HCT116 (cell line): ENCODE measurements at regions not wholly inside any gene's neighbourhood (a gene's known extent, or its start where the extent isn't known, plus 50 kb on each side); places are given as distances from the start of the nearest gene placed in this dataset.

Source experiments
- ATAC-seq: fragments of 200-7000 bp; cut with Tn5 transposase; 2 replicates; pipeline ENCODE4 v1.9.1; 2020; ENCODE audit warnings: mild to moderate bottlenecking, moderate library complexity
- BruUV-seq: library from RNA; stranded (reverse); fragments of 400-500 nt; replicated peaks from 2 replicates; lab custom pipeline; 2021; lab: Mats Ljungman, UMichigan
- CTCF ChIA-PET: fragments of 300-600 bp; sonication (Branson Sonifier 250); formaldehyde crosslinking; loops from one replicate; lab custom pipeline; 2021; ENCODE audit warnings: antibody characterized with exemption; lab: Charles Lee
- POLR2A ChIA-PET: fragments of 300-600, 350-600 bp; sonication (Branson Sonifier 250); formaldehyde crosslinking; loops from one replicate; lab custom pipeline; 2021; ENCODE audit warnings: antibody characterized with exemption; lab: Charles Lee
- RAD21 ChIA-PET, 2 experiments: fragments of 300-600 bp; sonication (Branson Sonifier 250); formaldehyde crosslinking; loops; one replicate each; lab custom pipeline; 2023; ENCODE audit warnings: low total read pairs in 2 of 2; ENCODE audit not compliant: uncharacterized antibody in 2 of 2, unreplicated experiment in 2 of 2, low non-redundant PET in 1 of 2; lab: Charles Lee
- DNase-seq: peaks from one replicate; pipeline ENCODE4 v3.0.0-alpha.2; 2010; ENCODE audit warnings: low read depth, low spot score
- H2AFZ ChIP-seq: fragments of 200-600 bp; shearing (Covaris generic), sonication (generic); 2 replicates; pipeline ENCODE4 v1.6.1; 2017; ENCODE audit warnings: low read depth, mixed run types, mixed read lengths, antibody characterized with exemption, low read length; ENCODE audit not compliant: poor library complexity, severe bottlenecking
- H3K27ac ChIP-seq: 2 replicates; pipeline ENCODE4 v1.5.1; 2012; ENCODE audit warnings: low read depth, low read length
- H3K27me3 ChIP-seq: fragments of 200-600 bp; sonication (generic); 2 replicates; pipeline ENCODE4 v1.6.1; 2016; ENCODE audit warnings: mixed run types, low read length, mixed read lengths; ENCODE audit not compliant: insufficient read depth
- H3K36me3 ChIP-seq, 2 experiments: fragments of 200-500 bp in 1 of 2; fragments of 200-600 bp in 1 of 2; sonication (Bioruptor generic) in 1 of 2; sonication (generic) in 1 of 2; 2 replicates each; pipeline versions ENCODE4 v1.5.1 to v1.6.1; 2014 to 2016; ENCODE audit warnings: low read length in 2 of 2, inconsistent platforms in 1 of 2, mixed read lengths in 1 of 2, mixed run types in 1 of 2; ENCODE audit not compliant: insufficient read depth in 2 of 2, control insufficient read depth in 1 of 2
- H3K4me1 ChIP-seq, 2 experiments: fragments of 200-600 bp in 1 of 2; sonication (generic) in 1 of 2; 2 replicates each; pipeline versions ENCODE4 v1.5.1 to v1.6.1; 2012 to 2017; ENCODE audit warnings: low read length in 2 of 2, inconsistent platforms in 1 of 2, mild to moderate bottlenecking in 1 of 2, mixed read lengths in 1 of 2, mixed run types in 1 of 2, moderate library complexity in 1 of 2; ENCODE audit not compliant: insufficient read depth in 2 of 2, control insufficient read depth in 1 of 2
- H3K4me2 ChIP-seq: fragments of 200-600 bp; sonication (generic); 2 replicates; pipeline ENCODE4 v1.6.1; 2017; ENCODE audit warnings: mixed run types, low read length, mixed read lengths
- H3K4me3 ChIP-seq, 2 experiments: fragments of 200-600 bp in 1 of 2; sonication (generic) in 1 of 2; replicated peaks in 1 of 2; 2 replicates each; pipeline ENCODE4 v1.5.1; 2011 to 2016; ENCODE audit warnings: low read length in 2 of 2, control low read depth in 1 of 2, low read depth in 1 of 2, mild to moderate bottlenecking in 1 of 2, mixed read lengths in 1 of 2, mixed run types in 1 of 2
- H3K79me2 ChIP-seq: fragments of 200-600 bp; sonication (generic); 2 replicates; pipeline ENCODE4 v1.6.1; 2017; ENCODE audit warnings: mild to moderate bottlenecking, mixed run types, low read length, moderate library complexity, mixed read lengths; ENCODE audit not compliant: insufficient read depth
- H3K9ac ChIP-seq: fragments of 200-600 bp; sonication (generic); 2 replicates; pipeline ENCODE4 v1.6.1; 2016; ENCODE audit warnings: low read length, mixed read lengths
- H3K9me2 ChIP-seq: fragments of 200-600 bp; sonication (generic), shearing (Covaris generic); 2 replicates; pipeline ENCODE4 v1.6.1; 2017; ENCODE audit warnings: mixed run types, mild to moderate bottlenecking, moderate library complexity; ENCODE audit not compliant: insufficient read depth
- H3K9me3 ChIP-seq, 2 experiments: fragments of 200-500 bp in 1 of 2; fragments of 200-600 bp in 1 of 2; sonication (Bioruptor generic) in 1 of 2; sonication (generic) in 1 of 2; 2 replicates each; pipeline ENCODE4 v1.6.1; 2014 to 2017; ENCODE audit warnings: low read length in 2 of 2, mixed read lengths in 2 of 2, inconsistent platforms in 1 of 2, low read depth in 1 of 2, mild to moderate bottlenecking in 1 of 2, mixed run types in 1 of 2, moderate library complexity in 1 of 2; ENCODE audit not compliant: control insufficient read depth in 1 of 2, insufficient read depth in 1 of 2
- H4K20me1 ChIP-seq: fragments of 200-600 bp; sonication (generic), shearing (Covaris generic); 2 replicates; pipeline ENCODE4 v1.6.1; 2017; ENCODE audit warnings: mixed run types, mild to moderate bottlenecking, moderate library complexity; ENCODE audit not compliant: insufficient read depth
- CBX3 ChIP-seq: IDR thresholded peaks from 2 replicates; pipeline ENCODE4 v1.6.1; 2012; ENCODE audit warnings: low read depth
- CEBPB ChIP-seq: IDR thresholded peaks from 2 replicates; pipeline ENCODE4 v1.6.1; 2012; ENCODE audit warnings: low read depth
- CTCF ChIP-seq, 3 experiments: fragments of 200-600 bp in 1 of 3; sonication (generic) in 1 of 3; IDR thresholded peaks in 2 of 3; conservative IDR thresholded peaks in 1 of 3; 2 replicates each; pipeline ENCODE4 v1.5.1; 2012 to 2017; ENCODE audit warnings: low read depth in 2 of 3, low read length in 2 of 3, antibody characterized with exemption in 1 of 3, borderline replicate concordance in 1 of 3, control low read depth in 1 of 3, mild to moderate bottlenecking in 1 of 3, mixed read lengths in 1 of 3, mixed run types in 1 of 3, moderate library complexity in 1 of 3; ENCODE audit not compliant: insufficient read depth in 1 of 3
- EGR1 ChIP-seq: IDR thresholded peaks from 2 replicates; pipeline ENCODE4 v1.6.1; 2012; ENCODE audit warnings: low read depth
- EZH2 ChIP-seq: fragments of 200-600 bp; sonication (generic); IDR thresholded peaks from 2 replicates; pipeline ENCODE4 v1.6.1; 2017; ENCODE audit warnings: antibody characterized with exemption, mixed run types
- FOSL1 ChIP-seq: IDR thresholded peaks from 2 replicates; pipeline ENCODE4 v1.6.1; 2012; ENCODE audit warnings: low read depth
- JUND ChIP-seq: IDR thresholded peaks from 2 replicates; pipeline ENCODE4 v1.6.1; 2012
- POLR2A ChIP-seq: IDR thresholded peaks from 2 replicates; pipeline ENCODE4 v1.7.0; 2011; ENCODE audit warnings: borderline replicate concordance; ENCODE audit not compliant: insufficient read depth, insufficient read length; ENCODE audit errors: extremely low read depth
- RAD21 ChIP-seq: IDR thresholded peaks from 2 replicates; pipeline ENCODE4 v1.6.1; 2012; ENCODE audit warnings: low read depth, mild to moderate bottlenecking
- SIN3A ChIP-seq: IDR thresholded peaks from 2 replicates; pipeline ENCODE4 v1.6.1; 2012; ENCODE audit warnings: low read depth
- intact Hi-C: fragments of 100-400 bp; cut with micrococcal nuclease; formaldehyde crosslinking; loops from 2 replicates; pipeline ENCODE4 v1.10.0; 2022
- TF ChIP-seq, protein P1 (sequence below): IDR thresholded peaks from 2 replicates; pipeline ENCODE4 v1.6.1; 2011; ENCODE audit warnings: mild to moderate bottlenecking, low read length, moderate library complexity; ENCODE audit not compliant: insufficient replicate concordance; ENCODE audit errors: extremely low read depth
- TF ChIP-seq, protein P2 (sequence below): IDR thresholded peaks from 2 replicates; pipeline ENCODE4 v1.6.1; 2012

GRCh38 chr16:22624800-22625533 lies 114.3 kb downstream of the NPIPB5 start:
- ChIA-PET CTCF (no interaction called here), RAD21 (no interaction called here), POLR2A (no interaction called here)
- H3K9me2 ChIP-seq: no peaks in the 10 kb centered on the region
- H3K4me1 ChIP-seq: no peaks in the 10 kb centered on the region
- no peaks in the 10 kb centered on the region for H4K20me1 ChIP-seq
- no peaks in the 10 kb centered on the region for H3K79me2 ChIP-seq
- H2AFZ ChIP-seq: no peak overlapping the region
- H3K4me2 ChIP-seq: no peak overlapping the region
- peaks cover 31% of the 10 kb centered on the region for H3K27me3 ChIP-seq
- no TSS peak for BruUV-seq
- intact Hi-C loops: loop anchor here (10.0 kb wide), 1 partner anchor 220 kb away; no protein-coding TSS in a partner anchor
- H3K9me3 ChIP-seq: no peaks in the 10 kb centered on the region
- H3K9ac ChIP-seq: no peak overlapping the region
- DNase-seq (no peak), ATAC-seq (no peak)
- no peak overlapping the region for H3K27ac ChIP-seq
- TF ChIP-seq FOSL1 (no peak), EZH2 (no peak), SIN3A (no peak), CTCF (IDR thresholded peaks at IDR 0.05 in 2 of 3, conservative IDR thresholded peaks at IDR 0.05 in 1 of 3; ENCODE audit: borderline replicate concordance in 1 of 3, insufficient read depth in 1 of 3, low read depth in 2 of 3, low read length in 2 of 3) (no peak)
- no peak overlapping the region for H3K4me3 ChIP-seq
- H3K36me3 ChIP-seq: no peaks in the 10 kb centered on the region

DNA sequence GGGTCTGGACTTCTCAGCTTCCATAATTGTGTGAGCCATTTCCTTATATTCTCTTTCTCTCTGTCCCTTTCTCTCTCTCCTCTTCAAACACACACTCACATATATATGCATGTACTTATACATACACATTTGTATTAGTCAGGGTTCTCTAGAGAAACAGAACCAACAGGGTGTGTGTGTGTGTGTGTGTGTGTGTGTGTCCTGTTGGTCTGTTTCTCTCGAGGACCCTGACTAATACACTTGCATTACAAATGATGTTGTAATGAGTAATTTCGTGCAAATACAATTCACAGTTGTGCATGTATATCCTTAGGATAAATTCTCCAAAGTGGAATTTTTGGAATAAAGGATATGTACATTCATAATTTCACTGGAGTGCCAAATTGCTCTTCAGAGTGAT lies 115.3 kb downstream of the NPIPB5 start:
- intact Hi-C loops: loop anchor here (10.0 kb wide), 1 partner anchor 221 kb away; no protein-coding TSS in a partner anchor
- Histone ChIP-seq H3K4me2 (no peak overlapping the region), H3K4me1 (no peaks in the 10 kb centered on the region), H3K9ac (no peak overlapping the region), H3K79me2 (no peaks in the 10 kb centered on the region), H3K4me3 (no peak overlapping the region), H3K36me3 (no peaks in the 10 kb centered on the region), H2AFZ (no peak overlapping the region), H3K9me3 (no peaks in the 10 kb centered on the region), H3K27ac (no peak overlapping the region), H3K27me3 (peaks cover 27% of the 10 kb centered on the region), H3K9me2 (no peaks in the 10 kb centered on the region), H4K20me1 (no peaks in the 10 kb centered on the region)
- BruUV-seq: no TSS peak
- CTCF ChIA-PET: interaction anchor here (1.7 kb wide), 1 partner anchor 9 kb away, joined by 4 read pairs; no protein-coding TSS in a partner anchor
- ATAC-seq (no peak), DNase-seq (no peak)
- RAD21 ChIA-PET: no interaction called here
- POLR2A ChIA-PET: no interaction called here
- no peak for TF ChIP-seq CEBPB
- TF ChIP-seq SIN3A: no peak
- TF ChIP-seq CBX3: no peak
- no peak for TF ChIP-seq POLR2A
- TF ChIP-seq JUND: no peak
- TF ChIP-seq, protein P1, sequence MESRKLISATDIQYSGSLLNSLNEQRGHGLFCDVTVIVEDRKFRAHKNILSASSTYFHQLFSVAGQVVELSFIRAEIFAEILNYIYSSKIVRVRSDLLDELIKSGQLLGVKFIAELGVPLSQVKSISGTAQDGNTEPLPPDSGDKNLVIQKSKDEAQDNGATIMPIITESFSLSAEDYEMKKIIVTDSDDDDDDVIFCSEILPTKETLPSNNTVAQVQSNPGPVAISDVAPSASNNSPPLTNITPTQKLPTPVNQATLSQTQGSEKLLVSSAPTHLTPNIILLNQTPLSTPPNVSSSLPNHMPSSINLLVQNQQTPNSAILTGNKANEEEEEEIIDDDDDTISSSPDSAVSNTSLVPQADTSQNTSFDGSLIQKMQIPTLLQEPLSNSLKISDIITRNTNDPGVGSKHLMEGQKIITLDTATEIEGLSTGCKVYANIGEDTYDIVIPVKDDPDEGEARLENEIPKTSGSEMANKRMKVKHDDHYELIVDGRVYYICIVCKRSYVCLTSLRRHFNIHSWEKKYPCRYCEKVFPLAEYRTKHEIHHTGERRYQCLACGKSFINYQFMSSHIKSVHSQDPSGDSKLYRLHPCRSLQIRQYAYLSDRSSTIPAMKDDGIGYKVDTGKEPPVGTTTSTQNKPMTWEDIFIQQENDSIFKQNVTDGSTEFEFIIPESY: no peak
- TF ChIP-seq RAD21: no peak
- TF ChIP-seq, protein P2, sequence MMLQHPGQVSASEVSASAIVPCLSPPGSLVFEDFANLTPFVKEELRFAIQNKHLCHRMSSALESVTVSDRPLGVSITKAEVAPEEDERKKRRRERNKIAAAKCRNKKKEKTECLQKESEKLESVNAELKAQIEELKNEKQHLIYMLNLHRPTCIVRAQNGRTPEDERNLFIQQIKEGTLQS: no peak
- no peak for TF ChIP-seq EGR1
- no peak for TF ChIP-seq CTCF (IDR thresholded peaks at IDR 0.05 in 2 of 3, conservative IDR thresholded peaks at IDR 0.05 in 1 of 3; ENCODE audit: borderline replicate concordance in 1 of 3, insufficient read depth in 1 of 3, low read depth in 2 of 3, low read length in 2 of 3)
- TF ChIP-seq FOSL1: no peak
